DMS79 treated with DMSO at 0.1 percent for 48 hours (cell line): ENCODE measurements at regions not wholly inside any gene's neighbourhood (a gene's known extent, or its start where the extent isn't known, plus 50 kb on each side); places are given as distances from the start of the nearest gene placed in this dataset.

ENCODE experiments used
- DNase-seq: peaks from one replicate; lab custom pipeline; 2025; lab: John Stamatoyannopoulos, UW

GRCh38 chr9:86795823-86796553 is 151.3 kb downstream of the GAS1 start:
- DNase-seq = no peak

GRCh38 chr9:86795047-86795442 is 152.3 kb downstream of the GAS1 start:
- DNase-seq = no peak

GRCh38 chr9:86794391-86795046 is 152.8 kb downstream of the GAS1 start:
- DNase-seq = no peak

GRCh38 chr9:86792136-86792535 is 155.2 kb downstream of the GAS1 start:
- DNase-seq = no peak

- DNase-seq = no peak
These were observed 156.5 kb downstream of the GAS1 start for GRCh38 chr9:86790805-86791204.

- no peak for DNase-seq
These were observed 158.8 kb downstream of the GAS1 start for GRCh38 chr9:86788456-86788855.

- no peak for DNase-seq
These were observed 163.4 kb downstream of the GAS1 start for GRCh38 chr9:86783884-86784283.

GRCh38 chr9:86782831-86783230 is 164.5 kb downstream of the GAS1 start:
- DNase-seq = no peak

- no peak for DNase-seq
These were observed 168.5 kb downstream of the GAS1 start for GRCh38 chr9:86778761-86779160.

GRCh38 chr9:86775718-86776117 is 171.6 kb downstream of the GAS1 start:
- no peak for DNase-seq

- no peak for DNase-seq
These were observed 173.2 kb downstream of the GAS1 start for GRCh38 chr9:86774116-86774515.

- no peak for DNase-seq
These were observed 173.8 kb downstream of the GAS1 start for GRCh38 chr9:86773422-86773945.

- no peak for DNase-seq
These were observed 174.7 kb downstream of the GAS1 start for GRCh38 chr9:86772635-86772993.

- DNase-seq = no peak
These were observed 175.2 kb downstream of the GAS1 start for GRCh38 chr9:86771941-86772634.

GRCh38 chr9:86771420-86771819 is 175.9 kb downstream of the GAS1 start:
- DNase-seq = no peak

- DNase-seq = no peak
These were observed 178.6 kb downstream of the GAS1 start for GRCh38 chr9:86768709-86769108.

- DNase-seq = no peak
These were observed 179.3 kb downstream of the GAS1 start for GRCh38 chr9:86768020-86768419.

- DNase-seq = no peak
These were observed 179.9 kb downstream of the GAS1 start for GRCh38 chr9:86767373-86767772.

- no peak for DNase-seq
These were observed 180.4 kb downstream of the GAS1 start for GRCh38 chr9:86766912-86767311.

- DNase-seq = no peak
These were observed 180.8 kb downstream of the GAS1 start for GRCh38 chr9:86766511-86766910.

- DNase-seq = no peak
These were observed 181.4 kb downstream of the GAS1 start for GRCh38 chr9:86765746-86766430.

GRCh38 chr9:86764671-86765343 is 182.5 kb downstream of the GAS1 start:
- DNase-seq = no peak
